ENCODE measurements at regions not wholly inside any gene's neighbourhood (a gene's known extent, or its start where the extent isn't known, plus 50 kb on each side); places are given as distances from the start of the nearest gene placed in this dataset.

- TF ChIP-seq, protein P1, sequence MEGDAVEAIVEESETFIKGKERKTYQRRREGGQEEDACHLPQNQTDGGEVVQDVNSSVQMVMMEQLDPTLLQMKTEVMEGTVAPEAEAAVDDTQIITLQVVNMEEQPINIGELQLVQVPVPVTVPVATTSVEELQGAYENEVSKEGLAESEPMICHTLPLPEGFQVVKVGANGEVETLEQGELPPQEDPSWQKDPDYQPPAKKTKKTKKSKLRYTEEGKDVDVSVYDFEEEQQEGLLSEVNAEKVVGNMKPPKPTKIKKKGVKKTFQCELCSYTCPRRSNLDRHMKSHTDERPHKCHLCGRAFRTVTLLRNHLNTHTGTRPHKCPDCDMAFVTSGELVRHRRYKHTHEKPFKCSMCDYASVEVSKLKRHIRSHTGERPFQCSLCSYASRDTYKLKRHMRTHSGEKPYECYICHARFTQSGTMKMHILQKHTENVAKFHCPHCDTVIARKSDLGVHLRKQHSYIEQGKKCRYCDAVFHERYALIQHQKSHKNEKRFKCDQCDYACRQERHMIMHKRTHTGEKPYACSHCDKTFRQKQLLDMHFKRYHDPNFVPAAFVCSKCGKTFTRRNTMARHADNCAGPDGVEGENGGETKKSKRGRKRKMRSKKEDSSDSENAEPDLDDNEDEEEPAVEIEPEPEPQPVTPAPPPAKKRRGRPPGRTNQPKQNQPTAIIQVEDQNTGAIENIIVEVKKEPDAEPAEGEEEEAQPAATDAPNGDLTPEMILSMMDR (IDR thresholded peaks at IDR 0.05): no peak
- TF ChIP-seq EP300 (IDR thresholded peaks at IDR 0.05) (no peak), POLR2AphosphoS5 (IDR thresholded peaks at IDR 0.05) (no peak), POLR2A (IDR thresholded peaks at IDR 0.05) (no peak)
These were observed 247.3 kb downstream of the RAD51AP2 start for GRCh38 chr2:17270894-17271293.

All from suprapubic skin (tissue), 4 donors.